RPMI7951 (cell line): ENCODE measurements at regions not wholly inside any gene's neighbourhood (a gene's known extent, or its start where the extent isn't known, plus 50 kb on each side); places are given as distances from the start of the nearest gene placed in this dataset.
"Not testable (repeated sequence)": the region's sequence is repeated elsewhere in the genome, so short reads cannot be mapped to it uniquely, and the experiment has no call there.

Experiments
- DNase-seq: peaks from one replicate; pipeline ENCODE4 v3.0.0-alpha.2; 2012; ENCODE audit warnings: low read depth

DNA sequence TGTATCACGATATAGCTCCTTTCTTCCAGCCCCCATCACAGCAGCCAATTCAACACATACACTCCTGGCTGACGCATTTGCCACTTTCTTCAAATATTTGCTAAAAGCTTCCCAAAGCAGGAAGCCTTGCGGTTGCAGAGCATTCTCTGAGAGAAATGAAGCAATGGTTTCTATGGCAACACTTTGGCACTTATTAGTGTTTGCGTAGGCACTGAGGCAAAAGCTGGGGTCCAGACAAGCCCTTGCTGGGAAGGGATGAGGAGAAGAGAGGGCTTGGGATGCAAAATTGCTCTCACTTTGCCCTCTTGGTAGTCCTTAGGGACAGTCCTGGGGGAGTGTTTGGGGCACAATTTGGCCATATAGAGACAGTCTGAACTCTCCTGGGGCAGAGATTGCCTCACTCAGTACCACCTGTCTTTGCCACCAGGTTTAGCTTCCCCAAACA, 55.0 kb upstream of the PAK3 start:
- peak; percentile 90 for DNase-seq

DNA sequence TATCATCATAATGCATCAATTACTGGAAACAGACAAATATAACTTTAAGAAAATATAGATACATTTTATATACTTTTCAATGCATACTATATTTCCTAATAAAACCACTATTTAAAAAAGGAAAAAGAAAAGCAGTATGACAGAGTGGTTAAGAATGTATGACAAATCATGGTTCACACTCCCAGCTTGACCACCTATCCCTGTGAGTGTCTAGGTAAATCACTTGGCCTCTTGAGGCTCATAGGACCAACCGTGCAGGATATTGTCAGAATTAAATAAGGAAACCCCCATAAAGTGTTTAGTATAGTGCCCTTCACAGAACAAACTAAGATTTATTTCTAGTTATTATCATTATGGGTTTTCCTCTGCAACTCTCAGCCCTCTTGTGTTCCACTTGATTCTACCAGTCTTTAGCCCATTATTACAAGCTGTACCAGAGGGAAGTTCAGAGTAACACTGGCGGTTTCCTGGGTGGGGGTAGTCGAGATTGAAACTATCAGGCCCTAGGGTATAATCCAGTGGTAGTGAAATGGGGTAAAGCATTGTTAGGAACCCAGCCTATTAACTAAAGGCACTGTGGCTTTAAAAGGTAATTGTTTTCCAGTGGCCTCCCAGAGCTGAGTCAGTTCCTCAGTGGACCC, 55.5 kb upstream of the PAK3 start:
- DNase-seq = peak; percentile 37

DNA sequence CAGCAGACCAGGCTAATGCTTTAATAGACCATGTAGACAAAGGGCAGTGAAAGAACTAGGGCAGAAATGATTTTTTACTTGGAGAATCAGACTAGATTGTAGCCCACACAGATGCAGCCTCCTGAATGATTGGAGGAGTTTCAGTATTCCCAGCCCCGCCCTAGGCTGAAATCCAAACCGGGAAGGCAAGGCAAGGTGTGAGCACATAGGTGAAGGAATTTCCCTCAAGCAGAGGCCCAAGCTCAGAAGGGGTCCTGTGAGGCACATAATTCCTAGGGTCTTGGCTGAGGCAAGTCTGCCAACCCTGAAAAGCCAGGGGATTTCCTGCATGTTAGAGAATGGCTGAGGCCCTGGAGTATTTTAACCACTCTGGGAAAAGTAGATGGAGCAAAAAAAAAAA, 56.4 kb upstream of the PAK3 start:
- DNase-seq = no peak

DNA sequence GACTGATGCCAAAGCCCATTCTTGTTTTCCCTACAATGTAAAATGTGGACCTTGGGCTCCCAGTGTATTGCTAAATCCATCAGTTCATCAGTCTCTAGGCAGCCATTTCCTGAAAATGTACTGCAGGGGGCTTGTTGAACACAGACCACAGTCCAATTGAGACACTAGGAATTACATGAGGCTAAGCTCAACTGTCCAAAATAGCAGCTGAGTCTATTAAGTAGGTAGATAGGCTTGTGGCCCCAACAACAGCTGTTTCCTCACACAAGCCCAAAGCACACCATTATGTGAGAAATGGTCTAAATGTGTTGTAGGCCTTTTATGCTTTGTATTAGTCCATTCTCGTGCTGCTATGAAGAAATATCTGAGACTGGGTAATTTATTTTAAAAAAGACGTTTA, 60.0 kb upstream of the PAK3 start:
- no peak for DNase-seq

DNA sequence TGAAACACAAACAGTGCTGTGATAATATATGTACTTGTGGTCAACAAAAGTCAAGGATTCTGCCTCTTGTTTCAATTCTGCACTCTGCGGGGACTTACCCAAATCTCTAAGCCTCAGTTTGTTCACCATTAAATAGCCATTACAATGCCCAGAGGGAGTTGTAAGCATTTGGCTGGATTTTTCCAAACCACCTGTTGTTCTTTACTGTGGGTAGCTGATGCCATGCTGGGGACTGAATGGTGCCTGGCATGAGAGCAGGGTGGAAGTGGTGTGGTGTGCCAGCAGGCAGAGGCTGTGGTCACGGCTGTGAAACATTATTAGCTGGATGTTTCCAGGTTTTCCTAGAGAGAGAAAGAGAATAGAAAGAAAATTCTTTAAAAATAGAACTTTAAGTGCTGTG, 60.7 kb upstream of the PAK3 start:
- no peak for DNase-seq

DNA sequence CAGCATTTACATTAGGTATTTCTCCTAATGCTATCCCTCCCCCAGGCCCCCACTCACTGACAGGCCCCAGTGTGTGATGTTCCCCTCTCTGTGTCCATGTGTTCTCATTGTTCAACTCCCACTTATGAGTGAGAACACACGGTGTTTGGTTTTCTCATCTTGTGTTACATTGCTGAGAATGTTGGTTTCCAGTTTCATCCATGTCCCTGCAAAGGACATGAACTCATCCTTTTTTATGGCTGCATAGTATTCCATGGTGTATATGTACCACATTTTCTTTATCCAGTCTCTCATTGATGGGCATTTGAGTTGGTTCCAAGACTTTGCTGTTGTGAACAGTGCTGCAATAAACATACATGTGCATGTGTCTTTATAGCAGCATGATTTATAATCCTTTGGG, 73.0 kb upstream of the PAK3 start:
- not testable (repeated sequence) for DNase-seq

DNA sequence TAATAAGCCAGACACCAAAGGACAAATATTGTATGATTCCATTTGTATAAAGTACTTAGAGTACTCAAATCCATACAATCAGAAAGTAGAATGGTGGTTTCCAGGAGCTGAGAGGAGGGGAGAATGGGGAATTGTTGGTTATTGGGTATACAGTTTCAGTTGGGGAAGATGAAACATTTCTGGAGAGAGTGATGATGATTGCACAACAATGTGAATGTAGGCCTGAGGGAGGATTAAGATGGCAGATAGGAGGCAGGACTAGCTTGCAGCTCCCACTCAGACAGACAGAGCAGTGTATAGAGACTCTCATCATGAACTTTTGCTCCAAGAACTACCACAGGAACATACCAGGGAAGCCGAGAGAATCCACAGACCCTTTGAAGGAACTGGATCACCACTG, 75.7 kb upstream of the PAK3 start:
- no peak for DNase-seq

DNA sequence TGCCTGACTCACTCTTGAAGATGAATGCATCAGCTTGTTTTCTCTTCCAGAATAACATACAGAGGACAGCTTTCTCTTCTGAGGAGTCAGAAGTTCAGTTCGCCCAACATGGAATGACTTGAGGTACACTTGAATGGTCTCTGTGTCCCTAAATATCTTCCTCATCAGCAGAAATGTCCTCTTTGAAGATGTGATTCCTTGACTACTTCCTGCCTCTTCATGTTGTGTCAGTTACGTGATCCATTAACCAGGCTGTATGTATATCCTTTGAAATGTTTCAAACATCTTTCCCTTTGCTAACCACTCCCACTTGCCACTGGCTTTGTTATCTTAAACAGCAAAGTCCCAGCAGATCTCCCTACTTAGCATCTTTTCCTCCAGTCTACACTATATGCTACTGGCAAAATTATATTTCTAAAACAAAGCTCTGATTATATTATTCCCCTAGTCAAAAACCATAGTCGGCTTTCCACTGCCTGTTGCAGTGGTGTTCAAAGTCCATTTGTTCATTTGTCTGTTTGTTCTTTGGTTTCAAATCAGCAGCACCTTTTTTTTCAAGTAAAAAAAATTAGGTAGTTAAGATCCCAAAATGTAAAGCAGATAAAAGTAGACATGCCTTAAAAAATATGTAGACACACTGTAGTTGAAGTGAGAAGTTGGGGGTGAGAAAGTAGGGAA, 82.1 kb upstream of the PAK3 start:
- peak; percentile 26 for DNase-seq

DNA sequence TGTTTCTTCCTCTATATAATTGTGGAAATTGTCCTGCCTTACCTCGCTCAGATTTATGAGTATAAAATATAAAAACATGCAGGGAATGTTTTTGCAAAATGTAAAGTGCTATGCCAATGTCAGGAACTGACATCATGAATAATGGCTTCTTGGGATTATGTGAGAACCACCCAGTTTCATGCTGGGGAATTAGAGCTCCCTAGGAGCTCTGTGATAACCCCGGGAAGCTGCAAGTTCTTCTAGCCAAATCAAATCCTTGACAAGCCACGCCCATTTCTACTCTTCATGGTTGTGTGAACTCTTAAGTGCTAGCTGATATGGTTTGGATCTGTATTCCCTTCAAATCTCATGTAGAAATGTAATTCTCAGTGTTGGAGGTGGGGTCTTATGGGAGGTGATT, 85.9 kb upstream of the PAK3 start:
- DNase-seq = no peak

DNA sequence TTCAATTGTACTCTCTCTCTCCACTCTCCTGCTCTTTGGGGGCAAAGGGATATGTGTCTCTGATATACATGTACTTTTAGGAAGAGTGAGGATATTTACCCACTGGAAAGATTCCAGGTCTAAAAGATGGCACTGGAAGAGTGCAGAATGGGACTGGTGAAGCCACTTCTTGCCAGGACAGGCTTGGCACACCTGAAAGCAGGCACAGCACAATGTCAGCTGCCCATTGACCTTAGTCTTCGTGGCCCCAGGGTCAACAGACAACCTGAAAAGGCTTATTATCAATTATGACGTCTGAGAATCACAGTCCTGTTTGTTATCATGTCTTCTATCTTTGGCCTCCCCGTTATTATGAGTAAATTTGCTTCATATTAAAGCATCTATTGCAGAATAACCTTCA, 86.7 kb upstream of the PAK3 start:
- DNase-seq = no peak

DNA sequence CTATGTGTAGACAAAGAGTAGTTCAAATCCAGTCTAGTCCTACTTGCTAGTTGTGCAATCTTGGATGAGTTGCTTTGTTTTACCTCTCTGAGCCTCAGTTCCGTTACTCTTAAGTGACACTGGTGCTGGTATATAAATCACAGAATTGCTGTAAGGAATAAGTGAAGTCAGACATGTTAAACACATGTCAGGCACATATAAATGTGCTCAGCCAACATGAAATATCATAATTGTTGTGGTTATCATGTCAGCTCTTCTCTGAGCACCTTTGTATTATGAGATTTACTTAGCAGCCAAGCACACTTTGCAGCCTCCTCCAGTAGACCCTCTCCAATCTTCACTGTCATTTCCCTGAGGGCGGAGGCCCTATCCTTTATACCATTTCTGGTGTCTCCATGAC, 87.9 kb upstream of the PAK3 start:
- no peak for DNase-seq

DNA sequence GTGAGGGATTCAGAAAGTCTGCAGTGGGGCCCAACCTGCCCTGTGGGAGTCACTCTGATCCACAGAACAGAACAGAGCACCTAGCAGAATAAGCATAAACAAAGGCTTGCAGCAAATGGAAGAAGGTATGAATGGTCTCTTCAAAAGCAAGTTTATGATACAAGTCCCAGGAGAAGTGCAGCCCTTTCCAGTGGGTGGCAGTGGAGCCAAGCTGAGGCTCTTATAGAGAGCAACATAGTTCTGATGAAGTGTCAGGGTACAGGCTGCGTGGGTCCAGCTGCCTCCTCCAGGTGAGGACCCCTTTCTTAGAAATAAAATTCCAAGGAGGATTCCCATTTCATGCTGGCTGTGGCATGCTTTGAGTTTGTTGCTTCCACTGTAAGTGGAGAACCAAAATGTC, 88.8 kb upstream of the PAK3 start:
- DNase-seq = no peak

DNA sequence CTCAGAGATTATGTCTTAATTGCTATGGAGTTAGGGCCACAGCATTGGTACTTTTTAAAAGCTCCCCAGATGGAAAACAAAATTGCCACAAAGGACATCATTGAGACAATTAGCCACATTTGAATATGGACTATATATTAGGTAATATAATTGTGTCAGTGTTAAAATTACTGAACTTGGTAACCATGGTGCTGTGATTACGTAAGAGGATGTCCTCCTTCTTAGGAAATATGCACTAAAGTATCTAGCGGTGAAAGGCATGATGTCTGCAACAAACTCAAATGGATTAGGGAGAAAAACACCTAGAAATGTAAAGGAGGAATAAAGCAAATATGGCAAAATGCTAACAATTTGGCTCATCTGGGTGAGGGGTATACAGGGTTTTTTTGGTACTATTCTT, 89.9 kb upstream of the PAK3 start:
- DNase-seq = no peak

DNA sequence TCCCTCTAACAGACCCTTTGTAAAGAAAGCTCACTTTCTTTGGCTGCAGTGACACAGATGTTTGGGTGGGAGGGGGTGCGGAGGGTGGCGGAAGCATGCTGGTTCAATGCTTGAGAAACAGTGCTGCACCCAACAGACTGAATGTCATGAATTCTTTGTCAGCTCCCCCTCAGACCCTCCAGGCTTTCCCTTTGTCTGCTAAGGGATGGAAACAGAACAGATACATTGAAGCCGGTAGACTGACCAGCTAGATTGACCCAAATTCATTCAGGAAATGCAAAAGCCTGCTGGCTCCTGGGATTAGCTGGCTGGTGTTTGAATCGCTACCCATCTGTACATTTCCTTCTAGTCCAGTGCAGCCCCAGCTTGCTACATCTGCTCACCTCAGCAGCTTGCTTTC, 90.8 kb upstream of the PAK3 start:
- no peak for DNase-seq

DNA sequence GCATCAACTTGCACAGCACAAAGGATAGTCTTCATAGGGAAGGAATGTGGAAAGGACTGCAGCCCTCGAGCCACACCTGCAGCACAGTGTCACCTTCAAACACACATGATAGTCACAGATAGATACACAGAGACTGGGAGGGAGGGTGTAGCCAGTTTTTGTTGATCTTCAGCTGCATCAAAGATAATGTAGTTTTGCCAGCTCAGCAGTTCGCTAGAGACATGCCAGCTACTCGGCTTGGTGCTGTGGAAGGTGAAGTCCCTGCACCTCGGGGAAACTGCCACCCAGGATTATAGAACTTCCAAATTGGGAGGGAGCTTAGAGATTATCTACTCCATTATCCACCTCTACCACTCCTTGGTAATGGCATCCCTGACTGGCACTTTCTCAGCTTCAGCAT, 92.9 kb upstream of the PAK3 start:
- DNase-seq = no peak

DNA sequence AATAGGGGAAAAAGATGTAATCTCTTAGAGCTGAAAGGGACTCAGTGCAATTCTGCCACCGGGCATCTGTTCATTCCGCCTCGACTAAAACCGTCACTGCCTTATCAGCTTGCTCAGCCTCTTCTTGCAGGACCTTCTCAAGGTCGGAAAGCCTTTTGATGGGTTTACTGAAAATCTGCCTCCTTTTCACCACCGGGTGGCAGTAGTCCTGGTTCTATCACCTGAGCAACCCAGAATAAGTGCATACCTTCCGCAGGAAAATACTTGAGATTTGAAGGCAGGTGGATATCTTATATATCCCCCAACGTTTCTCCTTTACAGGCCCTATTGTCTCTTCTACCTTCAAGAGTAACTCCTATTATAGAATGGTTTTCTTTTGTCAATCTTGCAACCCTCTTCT, 103.4 kb upstream of the PAK3 start:
- DNase-seq = peak; percentile 17

DNA sequence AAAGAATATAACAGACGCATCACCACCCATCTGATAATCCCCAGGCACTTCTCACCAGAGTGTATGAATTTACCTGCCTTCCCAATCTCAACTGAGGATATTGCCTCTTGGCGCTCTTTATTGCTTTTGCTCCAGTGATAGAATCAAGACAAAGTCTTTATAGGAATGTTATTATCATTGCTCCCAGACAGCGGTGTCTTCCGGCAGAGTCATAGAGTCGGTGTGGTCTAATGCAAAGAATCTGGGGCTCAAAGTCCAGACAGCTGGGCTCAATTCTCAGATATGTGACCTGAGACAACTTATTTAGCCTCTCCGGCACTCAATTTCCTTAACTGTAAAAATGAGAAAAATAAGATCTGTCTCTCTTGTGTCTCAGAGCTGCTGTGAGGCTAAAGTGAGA, 106.1 kb upstream of the PAK3 start:
- DNase-seq = no peak

DNA sequence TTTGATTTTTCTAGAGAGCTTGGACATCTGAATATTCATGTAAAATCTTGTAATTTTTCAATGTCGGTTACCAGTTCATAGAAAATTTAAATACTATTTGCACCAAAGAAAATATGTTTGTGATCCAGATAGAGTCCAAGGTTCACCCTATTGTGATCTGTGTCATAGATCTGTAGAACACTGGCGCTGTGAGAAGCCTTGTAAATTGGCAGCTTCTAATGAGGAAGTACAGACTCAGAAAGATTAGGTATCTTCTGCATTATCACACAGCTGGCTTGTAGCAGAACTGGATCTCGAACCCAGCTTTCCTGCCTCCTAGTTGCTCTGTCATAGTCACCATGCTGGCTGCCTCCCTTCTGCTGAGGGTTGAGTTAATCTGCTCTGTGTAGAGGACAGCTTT, 106.5 kb upstream of the PAK3 start:
- DNase-seq = no peak

DNA sequence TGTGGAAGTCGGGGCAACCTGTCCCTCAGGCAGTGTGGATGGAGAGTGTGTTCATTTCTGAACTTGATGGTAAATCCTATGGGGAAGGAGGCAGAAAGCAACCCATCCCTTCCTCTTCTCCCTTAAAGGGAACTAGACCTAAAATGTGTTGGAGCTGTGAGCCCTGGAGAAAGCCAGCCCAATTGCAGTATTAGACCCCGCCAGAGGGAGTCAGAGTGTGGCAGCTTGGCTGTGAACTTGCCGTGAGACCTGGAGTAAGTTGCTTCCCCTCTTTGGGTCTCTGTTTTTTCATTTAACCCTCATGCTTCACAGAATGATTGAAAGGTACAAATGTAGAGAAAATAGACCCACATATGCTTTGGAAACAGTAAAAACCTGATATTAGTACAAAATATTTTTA, 108.7 kb upstream of the PAK3 start:
- DNase-seq = peak; percentile 2

DNA sequence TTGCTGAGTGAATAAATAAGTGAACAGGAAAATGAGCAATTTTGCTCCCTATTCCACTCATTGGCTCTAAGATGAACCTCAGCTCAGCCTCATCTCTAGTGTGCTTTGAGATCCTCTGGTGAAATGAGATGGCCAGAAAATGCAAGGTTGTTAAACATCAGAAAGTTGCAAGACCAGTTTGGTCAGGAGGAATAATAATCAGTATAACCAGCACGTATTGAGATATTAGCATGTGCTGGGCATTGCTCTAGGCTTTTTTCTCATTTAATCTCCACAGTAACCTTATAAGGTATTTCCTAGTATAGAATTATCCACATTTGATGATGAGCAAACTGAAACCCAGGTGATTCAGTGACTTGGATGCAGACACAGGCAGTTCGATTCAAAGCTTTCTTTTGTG, 110.5 kb upstream of the PAK3 start:
- no peak for DNase-seq

DNA sequence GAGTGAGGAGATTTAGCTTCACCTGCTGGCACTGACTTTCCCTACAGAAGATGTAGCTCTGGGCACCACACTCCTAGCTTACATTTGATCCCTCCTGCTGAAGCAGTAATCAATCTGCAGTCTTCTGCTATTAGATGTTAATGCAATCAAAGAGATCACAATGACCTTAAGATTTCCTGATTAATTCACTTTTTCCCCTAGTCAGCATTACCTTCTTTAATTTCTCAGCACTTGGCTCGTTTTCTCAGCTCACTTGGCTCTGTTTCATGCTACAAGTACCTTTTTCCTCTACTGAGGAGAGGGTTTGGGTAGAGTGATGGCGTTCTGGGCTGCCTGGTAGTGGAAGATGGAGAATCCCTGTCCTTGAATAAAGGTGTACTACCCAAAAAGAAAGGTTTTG, 113.0 kb upstream of the PAK3 start:
- DNase-seq = no peak

DNA sequence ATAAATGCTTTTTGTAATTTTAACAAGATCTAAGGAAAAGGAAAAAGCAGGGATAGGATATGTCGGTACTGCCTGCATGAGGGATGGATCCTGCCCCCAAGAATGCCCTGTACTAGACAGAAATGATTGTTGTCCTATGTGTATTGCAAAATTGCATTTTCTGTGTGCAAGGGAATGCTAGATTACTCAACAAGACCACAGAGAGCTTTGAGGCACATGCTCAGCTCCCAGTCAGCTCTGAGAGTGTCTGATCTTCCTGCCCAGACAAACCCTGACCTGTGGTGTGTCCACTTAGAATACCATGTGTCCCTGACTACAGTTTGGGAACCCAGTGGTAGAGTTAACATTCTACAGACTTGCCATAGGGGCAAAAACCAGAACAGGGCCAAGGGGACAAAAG, 129.2 kb upstream of the PAK3 start:
- DNase-seq = no peak

DNA sequence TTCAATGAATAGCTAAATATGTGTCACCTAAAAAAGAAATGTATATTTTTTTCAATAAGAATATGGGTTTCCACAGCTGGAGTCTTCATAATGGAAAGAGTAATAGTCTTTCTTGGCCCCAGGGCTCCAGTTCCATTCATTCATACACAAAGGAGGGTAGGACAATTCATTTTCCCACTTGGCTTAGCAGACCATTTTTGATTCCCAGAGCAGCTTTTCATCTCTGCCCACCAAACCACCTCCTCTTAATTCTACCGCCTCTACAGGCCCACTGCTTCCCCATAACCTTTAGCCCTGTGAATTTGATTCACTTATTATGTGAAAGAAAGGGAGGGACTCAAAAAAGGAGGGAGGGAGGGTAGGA, 129.9 kb upstream of the PAK3 start:
- DNase-seq = no peak

DNA sequence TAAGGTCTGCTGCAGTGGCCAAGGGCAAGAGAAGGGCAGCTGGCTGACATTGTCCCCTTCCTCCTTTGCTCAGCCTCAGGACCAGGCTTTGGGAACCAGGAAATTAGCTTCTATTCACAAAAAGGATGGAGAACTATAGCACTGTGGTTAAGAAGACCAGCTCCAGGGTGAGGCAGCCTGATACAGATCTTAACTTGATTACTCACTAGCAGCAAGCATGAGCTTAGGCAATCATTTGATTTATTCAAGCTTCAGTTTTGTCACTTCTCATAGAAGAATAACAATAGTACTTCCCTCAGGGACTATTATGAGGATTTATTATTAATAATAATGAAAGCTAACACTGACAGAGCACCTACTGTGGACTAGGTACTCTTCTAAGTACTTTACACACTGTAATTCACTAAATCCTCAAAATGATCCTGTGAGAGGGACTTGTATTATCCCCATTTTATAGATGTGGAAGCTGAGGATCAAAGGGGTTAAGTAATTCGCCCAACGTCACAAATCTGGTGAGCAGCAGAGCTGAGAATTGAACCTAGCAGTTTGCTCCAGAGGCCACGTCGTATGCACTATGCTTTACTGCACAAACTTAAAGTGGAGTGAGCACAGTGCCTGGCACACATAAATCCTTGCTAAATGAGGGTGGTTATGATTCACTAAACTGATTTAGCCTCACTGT, 130.4 kb upstream of the PAK3 start:
- DNase-seq = no peak
